Nucleus accumbens (tissue), 56 donors: ENCODE measurements at regions not wholly inside any gene's neighbourhood (a gene's known extent, or its start where the extent isn't known, plus 50 kb on each side); places are given as distances from the start of the nearest gene placed in this dataset.
"Not testable (repeated sequence)": the region's sequence is repeated elsewhere in the genome, so short reads cannot be mapped to it uniquely, and the experiment has no call there.

Source experiments
- DNase-seq, 56 donors: peaks; one replicate each; lab custom pipeline; 2025; lab: John Stamatoyannopoulos, UW

DNA sequence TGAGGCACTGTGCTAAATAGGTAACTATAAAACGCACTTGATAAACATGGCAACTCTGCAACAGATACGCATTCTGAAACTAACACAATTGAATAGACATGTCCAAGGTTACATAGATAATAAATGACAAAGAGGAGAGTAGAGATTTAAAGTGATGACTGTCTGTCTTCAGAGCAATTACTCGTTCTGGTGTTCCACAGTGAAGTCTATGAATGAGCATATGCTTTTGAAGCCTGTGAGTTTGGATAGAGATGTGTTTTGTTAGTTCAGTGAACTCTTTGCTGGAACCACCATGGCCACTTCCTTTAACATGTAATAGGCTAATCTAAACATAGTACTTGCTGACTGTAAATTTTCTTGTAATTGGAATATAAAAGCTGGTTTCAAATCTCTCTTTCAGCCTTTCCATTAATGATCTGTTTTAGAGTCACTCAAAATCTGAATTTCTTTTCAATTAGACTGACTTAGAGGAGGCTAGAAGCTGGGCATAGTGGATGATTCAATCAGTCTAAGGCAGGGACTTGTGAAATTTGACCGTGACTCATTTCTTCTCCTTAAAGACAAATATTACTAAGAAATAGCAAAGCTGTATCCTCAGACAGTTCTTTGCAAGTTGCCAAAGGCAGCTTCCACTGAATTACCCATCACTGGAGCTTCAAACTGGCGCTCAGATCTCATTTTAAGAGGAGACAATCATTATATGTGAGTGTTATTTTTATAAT is 1130.1 kb upstream of the CELF4 start:
- DNase-seq = no peak

DNA sequence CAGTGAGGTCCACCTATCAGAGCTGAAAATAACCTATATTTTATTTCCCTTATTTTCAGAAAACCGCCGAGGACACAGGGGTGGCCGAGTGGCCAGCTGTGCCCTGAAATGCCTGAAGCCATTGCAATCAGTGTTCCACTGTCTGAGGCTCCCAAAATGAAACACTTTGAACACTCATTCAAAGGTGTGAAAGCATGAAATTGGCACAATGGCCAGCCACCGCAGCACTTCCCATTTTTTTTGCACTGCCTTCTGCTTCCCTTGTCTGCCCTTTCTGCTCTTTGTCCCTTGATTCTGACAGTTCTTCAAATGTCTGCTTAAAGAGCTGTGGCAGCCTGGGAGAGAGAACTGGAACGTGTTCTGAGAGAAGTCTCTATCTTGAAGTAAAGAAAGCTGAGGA is 1127.5 kb upstream of the CELF4 start:
- DNase-seq = no peak

DNA sequence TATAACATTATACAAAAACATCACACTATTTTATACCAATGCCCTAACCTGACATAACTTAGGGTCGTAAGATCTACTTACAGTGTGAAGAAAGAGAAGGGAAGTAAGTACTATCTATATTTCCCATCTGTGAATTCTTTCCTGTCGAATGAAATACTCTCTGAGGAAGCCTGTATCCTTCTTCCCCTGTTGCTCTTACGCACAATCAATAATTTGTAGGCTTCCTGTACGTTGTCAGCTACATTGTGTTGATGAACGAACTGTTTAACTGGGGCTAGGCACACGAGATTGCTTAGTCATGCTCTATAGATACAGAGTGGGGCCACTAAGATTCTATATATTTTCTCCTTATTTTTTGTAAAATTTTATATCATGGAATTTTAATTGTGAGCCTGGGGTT is 1125.0 kb upstream of the CELF4 start:
- no peak for DNase-seq

DNA sequence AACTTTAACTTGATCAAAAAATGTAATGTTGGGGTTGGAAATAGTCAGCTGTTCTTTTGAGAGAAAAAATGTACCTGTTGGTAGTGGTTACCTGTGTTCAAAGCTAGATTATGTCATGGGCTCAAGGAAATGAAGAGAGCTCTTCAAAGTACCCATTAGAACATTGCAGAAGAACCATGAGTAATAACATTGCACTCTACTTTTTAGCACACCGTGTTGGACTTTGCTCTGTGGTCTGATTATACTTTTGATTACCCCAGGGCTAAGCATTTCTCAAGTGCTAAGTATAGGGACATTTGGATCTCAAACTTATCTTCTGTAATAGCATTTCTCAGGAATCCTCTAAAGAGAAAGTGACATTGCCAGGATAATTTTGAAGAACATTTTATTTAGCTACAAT is 1122.8 kb upstream of the CELF4 start:
- DNase-seq = no peak

DNA sequence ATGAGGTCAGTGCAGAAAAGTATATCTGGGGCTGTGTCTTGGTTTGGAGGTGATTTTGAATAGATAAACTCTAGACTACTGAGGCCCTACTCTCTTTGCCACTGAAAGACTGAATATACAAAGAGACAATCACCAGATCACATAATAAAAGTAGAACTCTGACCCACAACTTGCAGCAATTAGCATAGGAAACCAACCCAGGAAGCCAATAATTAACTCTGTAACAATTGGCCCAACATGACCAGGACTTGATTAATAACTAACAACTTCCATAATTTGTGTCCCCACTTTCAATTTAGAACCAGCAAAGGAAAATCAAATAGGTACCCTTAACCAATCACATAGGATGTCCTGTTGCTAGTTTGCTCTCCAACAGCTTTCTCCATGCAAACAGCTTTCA is 1104.9 kb upstream of the CELF4 start:
- DNase-seq = no peak

DNA sequence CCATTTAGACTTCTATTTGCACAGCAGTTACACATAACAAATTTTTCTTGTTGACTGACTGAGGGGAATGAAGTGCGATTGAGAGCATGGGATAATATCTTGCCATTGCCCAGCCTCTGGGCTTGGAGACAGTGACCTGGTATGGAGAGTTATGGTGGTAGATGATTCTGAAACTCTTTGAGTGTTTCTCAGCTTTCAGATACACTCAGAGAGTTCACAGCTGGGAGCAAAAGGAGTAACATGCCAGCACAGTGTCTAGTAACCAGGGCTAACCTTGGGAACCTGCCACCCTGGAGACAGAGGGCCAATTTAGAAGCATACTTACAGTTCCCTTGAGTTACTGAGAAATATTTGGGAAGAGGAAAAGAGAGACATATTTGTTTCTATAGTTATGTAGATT is 1099.3 kb upstream of the CELF4 start:
- no peak for DNase-seq

DNA sequence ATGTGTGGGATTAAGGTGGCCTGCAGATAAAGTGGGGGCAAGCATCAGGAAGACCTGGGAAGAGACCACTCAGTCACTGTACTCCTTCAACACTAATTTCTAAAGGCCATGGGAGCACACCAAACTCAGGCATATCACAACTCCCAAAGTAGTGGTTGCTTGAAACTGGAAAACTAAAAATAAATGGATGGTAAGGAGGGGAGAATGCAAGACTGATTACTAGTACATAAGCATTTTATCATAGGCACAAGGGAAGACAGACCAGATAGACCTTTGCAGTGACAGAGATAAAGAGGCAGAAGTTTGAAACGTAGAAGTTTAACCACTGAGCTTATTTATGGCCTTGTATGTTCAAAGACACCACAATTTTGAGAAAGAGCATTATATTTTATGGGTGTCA is 1098.1 kb upstream of the CELF4 start:
- no peak for DNase-seq

DNA sequence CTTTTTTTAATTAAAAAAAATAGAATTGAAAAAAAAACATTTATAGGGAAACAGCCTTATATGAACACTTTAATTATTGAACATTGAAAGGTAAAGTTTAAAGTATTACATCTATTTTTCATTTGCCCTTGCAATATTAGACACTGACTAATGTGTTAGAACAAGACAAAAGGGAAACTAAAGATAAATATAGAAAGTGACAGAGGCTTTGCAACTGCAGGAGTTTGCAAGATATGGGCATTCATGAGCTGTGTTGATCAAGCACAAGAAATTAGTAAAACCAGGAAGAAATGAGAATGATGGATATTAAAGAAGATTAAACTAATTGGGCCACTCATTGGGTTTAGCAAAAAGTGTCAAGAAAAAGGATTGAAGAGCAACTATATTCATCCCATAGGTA is 1097.7 kb upstream of the CELF4 start:
- DNase-seq = no peak

DNA sequence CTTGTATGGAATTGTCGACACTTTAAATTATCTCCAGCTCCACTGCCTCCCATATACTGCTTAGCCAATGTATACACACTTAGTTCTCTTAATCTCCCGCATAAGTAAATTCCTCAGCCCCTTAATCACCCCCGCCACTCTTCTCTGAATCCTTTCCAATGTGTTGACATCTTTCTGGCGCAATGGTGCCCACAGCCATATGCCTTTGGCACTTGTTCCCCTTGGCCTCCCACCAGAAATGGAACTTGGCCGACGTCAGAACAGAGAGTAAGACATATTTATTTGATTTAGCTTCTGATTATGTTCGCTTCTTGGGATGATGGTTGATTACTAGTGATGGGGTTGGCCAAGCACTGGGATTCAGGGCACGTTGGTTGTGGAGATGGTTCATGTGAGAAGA is 1089.3 kb upstream of the CELF4 start:
- no peak for DNase-seq

DNA sequence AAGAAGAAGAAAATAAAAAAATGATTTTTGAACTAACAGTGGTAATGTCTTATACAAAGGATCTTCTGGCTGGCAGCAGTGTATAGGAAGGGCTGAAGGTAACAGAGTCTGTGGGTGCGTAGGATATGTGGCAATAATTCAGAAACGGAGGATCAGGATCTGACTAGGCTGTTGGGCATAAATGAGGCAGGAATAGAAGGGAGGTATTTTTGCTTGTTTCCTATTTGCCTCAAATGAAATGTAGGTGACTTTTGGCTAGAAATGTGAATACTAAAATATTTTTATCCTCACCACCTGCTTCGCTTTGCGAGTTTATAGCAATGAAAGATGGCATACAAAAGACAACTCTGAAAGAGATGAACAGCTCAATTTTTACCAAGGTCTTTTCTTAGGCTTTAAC is 1086.1 kb upstream of the CELF4 start:
- DNase-seq = no peak

DNA sequence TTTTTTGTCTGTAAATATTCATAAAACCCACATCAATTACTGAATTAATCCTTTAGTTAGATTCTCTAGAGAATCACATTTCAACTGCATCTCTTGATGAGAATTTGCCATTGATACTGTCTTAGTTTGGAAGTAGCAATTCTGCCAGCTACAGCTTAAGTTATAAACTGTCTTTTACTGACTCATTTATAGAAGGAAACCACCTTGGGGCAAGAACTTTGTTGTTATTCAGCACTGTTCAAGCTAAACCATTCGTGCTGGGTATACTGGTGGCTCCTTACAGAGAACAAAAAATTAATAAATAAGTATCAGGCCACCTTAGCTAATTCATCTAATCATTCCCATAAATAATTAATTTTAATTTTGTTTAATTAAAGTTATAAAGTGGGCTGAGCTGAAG is 1082.6 kb upstream of the CELF4 start:
- DNase-seq = no peak

DNA sequence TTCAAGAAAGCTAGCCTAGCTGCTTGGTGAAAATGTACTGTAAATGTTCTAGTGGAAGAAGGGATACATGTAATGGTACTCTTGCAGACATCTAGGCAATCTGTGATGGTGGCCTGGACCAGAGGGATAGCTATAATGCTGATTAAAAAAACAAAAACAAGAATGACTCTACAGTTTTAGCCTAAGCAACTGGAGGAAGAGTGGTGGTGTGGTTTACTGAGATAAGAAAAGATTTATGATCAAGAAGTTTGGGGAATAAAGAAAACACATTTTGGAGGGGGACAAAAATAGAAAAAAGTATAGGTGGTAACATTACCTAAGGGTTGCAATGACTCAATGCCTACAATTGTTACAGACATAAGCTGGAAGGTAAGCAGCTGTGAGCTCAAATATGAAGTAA is 1080.7 kb upstream of the CELF4 start:
- DNase-seq = no peak

DNA sequence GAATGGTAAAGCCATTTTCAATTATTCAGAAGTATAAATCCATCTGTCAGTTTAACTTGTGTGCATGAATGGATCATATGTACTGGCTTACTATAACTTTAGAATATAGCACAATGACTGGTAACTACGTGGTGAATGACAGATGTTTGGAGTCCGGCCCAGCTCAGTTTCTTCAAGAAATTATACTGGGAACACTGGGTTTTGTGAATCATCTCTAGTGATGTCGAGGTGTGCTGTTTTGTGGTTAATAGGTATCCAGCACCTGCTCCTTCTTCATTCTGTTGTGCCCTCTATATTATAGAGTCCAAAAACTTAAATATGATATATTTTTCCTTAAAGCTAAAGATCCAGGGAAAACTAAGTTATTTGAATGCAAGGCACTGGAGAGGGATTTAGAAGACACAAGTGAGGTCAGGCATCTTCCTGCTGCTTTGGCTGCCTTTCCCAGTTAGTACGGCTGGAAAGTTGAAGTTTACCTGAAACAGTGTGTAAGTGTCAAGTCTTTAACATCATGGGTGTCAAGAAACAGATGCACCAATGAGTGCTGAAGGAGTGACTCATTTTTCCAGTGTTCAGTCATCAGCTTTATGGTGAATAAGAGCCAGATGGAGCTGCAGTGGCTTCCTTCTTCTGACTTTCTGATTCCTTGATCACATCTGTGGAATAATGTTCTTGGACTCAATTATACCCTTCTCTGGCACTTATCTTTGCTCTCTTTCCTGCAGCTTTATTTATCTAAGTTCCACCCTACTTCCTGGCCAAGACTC is 1079.5 kb upstream of the CELF4 start:
- no peak for DNase-seq

DNA sequence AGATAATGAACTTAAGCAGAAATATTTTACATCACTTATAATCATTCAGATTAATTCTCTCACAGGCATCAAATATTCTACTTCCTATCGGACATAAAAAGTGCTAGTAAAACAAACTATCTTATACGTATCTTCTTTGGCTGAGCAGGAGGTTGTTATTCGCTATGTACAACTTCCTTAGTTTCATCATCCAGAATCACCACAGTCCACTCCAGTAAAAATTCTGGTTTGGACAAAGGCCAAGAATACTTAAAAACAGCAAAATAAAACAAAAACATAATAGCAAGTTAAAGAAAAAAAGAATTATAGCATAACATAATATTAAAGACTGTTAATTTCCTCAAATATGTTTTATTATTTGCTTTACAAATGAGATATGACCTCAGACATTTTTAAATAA is 1077.1 kb upstream of the CELF4 start:
- DNase-seq = no peak

DNA sequence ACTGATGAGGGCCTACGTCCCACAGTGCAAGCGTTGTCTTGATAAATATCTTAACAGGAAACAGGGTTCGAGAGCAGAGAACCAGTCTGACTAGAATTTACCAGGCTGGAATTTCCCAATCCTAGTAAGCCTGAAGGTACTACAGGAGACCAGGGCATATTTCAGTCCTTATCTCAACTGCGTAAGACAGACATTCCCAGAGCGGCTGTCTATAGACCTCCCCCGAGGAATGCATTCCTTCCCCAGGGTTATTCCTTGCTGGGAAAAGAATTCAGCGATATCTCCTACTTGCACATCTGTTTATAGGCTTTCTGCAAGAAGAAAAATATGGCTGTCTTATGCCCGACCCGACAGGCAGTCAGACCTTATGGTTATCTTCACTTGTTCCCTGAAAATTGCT is 1074.1 kb upstream of the CELF4 start:
- DNase-seq = not testable (repeated sequence)

DNA sequence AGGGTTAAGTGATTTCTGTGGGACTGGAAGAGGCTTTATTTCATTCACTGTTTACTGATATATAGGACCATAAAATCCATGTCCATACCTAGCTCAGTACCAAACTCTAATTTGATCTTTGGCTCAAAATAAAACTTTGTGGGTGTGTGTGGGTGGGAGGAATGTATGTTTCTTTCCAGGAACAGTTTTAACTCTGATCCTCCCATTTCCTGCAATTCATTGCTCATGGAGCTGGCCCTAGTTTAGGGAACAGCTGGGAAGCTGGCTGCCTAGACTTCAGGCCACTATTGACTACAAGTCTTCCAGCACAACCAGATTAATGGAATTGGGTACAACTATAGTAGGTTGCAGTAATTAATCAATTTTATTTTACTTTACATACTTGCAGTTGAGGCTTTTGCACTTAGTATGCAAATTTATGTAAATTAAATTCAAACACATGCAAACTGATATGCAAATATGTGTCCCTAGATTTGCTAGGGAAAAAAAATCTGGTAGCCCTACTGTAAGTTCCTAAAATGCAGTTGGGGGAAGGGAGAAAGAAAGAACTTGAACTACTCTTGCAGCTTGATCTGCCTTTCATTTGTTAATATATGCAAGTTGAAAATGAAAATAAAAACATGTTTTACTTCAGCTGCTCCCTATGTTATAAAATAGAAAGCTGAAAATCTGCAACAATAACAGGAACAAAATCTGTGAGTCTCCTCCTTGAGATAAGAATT is 1070.3 kb upstream of the CELF4 start:
- DNase-seq = no peak

DNA sequence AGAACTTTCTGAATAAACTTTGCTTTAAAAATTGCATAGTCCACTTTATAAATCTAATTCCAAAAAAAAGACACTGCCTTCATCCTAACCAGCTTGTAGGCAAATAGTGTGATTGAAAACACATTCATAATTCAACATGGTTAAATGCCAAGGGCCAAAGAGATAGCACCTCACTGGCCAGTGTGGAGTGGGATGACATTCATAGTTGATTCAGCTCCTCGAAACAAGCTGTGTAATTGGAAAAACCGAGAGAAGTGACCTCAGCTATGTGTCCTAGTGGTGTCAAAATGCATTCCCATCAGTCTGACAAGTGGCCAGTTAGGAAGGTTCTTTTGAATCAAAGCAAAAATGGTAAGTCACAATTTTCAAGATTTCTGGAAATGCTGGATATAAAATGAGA is 1068.5 kb upstream of the CELF4 start:
- DNase-seq = no peak

DNA sequence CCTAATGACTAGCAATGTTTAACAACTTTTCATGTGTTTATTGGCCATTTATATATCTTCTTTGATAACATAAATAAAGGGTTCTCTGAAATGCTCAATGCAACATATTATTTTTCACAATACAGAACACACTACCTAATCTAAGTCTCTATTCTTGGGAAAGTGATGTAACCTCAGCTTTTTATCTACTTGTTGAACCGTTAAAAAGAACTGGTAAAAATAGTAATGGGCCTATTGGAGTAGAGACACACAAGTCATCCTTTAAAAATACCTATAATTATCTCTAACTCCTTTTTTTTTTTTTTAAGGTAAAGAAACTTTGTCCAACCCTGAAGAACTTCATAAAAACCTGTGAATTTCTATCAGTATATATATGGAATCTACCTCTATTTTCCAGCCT is 1067.7 kb upstream of the CELF4 start:
- no peak for DNase-seq

DNA sequence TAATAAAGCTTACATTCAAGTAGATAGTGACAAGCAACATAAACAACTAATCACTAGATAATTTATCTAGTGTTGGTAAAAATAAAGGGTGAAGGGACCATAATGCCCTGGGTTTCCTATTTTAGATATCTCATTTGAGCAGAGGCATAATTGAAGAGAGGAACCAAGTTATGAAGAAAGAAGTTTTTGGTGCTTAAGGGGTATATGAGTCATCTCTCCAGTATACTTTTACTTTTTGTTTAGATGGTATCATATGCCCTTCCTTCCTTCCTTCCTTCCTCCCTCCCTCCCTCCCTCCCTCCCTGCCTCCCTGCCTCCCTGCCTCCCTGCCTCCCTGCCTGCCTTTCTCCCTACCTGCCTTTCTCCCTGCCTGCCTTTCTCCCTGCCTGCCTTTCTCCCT is 1053.5 kb upstream of the CELF4 start:
- no peak for DNase-seq

DNA sequence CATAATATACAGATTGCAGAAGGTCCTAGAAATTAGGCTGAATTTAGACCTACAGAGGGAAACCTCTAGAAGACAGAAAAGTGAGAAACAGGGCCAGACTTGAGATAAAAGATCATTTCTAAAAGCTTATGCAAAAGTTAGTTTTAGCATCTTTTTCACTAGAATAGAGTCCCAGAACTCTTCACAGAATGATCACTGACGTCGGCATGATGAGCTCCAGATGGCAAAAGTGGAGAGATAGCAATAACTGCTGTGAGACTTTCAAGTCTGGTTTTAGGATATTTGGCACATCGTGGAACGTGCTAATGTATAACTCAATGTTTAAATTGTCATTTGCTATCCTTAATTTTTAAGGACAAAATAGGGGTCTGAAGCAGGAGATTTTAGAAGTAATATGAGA is 1050.7 kb upstream of the CELF4 start:
- DNase-seq = no peak

DNA sequence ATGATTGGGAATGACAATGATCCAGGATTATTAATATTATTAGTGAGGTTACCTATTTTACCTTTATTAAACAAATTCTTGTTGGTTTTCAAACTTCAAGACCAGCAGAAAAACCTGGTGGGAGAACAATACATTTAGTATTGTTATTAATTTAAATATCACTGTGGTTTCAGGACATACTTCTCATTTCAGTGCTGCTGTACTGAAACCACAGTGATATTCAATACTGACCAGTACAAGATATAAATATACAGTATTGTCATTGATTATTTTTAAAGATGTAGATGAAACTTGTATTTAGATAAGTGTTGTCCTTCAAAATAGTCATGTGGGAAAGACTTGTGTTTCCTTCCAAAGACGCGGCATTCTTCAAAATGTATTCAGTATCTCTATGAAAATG is 1047.3 kb upstream of the CELF4 start:
- no peak for DNase-seq
